Epithelial cell of esophagus (primary cell): ENCODE measurements at regions not wholly inside any gene's neighbourhood (a gene's known extent, or its start where the extent isn't known, plus 50 kb on each side); places are given as distances from the start of the nearest gene placed in this dataset.

Experiments
- DNase-seq: peaks from one replicate; pipeline ENCODE4 v3.0.0; 2010; ENCODE audit warnings: low read depth
- H3K4me3 ChIP-seq: 2 replicates; pipeline ENCODE4 v1.5.1; 2011; ENCODE audit warnings: mild to moderate bottlenecking, low read length, control low read depth
- CTCF ChIP-seq: IDR thresholded peaks from 2 replicates; pipeline ENCODE4 v1.5.1; 2011; ENCODE audit warnings: low read depth, mild to moderate bottlenecking, low read length, control low read depth, inconsistent platforms; ENCODE audit not compliant: insufficient read depth; ENCODE audit errors: missing control alignments

GRCh38 chr16:66113223-66113622 lies 253.3 kb upstream of the CDH5 start:
- no peak overlapping the region for H3K4me3 ChIP-seq
- no peak for TF ChIP-seq CTCF
- DNase-seq = no peak

GRCh38 chr16:66109677-66110076 lies 256.8 kb upstream of the CDH5 start:
- DNase-seq = no peak
- no peak for TF ChIP-seq CTCF
- no peak overlapping the region for H3K4me3 ChIP-seq

DNA sequence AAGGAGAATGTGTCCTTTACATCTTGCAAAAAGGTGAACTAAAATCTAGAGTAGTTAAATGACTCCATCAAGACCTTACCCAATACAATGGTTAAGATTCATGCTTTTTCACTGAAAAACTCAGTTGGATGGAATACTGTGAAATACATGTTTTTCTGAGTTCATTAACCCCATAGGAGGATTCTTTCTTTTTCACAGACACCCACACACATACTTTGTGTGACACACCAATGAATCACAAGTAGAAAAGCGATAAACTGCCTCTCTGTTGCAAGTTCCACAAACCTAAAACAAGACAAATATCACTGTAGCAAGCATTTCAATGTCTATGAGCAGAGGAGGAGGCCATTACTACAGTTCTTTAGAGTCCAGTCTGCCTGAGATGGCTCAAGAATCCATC lies 258.8 kb upstream of the CDH5 start:
- peak; percentile 53 for DNase-seq
- TF ChIP-seq CTCF = no peak
- H3K4me3 ChIP-seq = no peak overlapping the region

GRCh38 chr16:66103211-66103610 lies 263.3 kb upstream of the CDH5 start:
- no peak overlapping the region for H3K4me3 ChIP-seq
- no peak for TF ChIP-seq CTCF
- no peak for DNase-seq

DNA sequence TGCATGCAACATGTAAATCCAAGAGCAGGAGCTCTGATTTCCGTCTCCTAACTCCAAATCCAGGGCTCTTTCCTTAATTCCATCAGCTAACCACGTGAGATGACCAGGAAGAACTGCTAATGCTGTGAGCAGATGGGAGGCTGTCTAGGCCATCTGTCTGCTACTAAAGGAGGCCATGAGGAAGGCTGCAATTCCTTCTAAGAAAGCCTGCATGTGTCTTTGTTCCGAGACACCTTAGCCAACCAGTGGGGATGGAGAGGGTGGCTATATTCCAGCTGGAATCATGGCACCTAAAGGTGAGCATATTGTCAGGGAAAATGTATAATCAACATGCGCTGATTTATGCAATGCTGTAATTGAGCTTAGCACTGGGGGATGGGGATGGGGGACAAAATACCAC lies 267.2 kb upstream of the CDH5 start:
- DNase-seq = no peak
- H3K4me3 ChIP-seq = no peak overlapping the region
- TF ChIP-seq CTCF = no peak

- no peak for DNase-seq
Measured at GRCh38 chr16:66097751-66098150, 268.7 kb upstream of the CDH5 start.

More at GRCh38 chr16:66097751-66098150, 268.7 kb upstream of the CDH5 start:
- no peak for TF ChIP-seq CTCF
- no peak overlapping the region for H3K4me3 ChIP-seq
